ENCODE measurements at regions not wholly inside any gene's neighbourhood (a gene's known extent, or its start where the extent isn't known, plus 50 kb on each side); places are given as distances from the start of the nearest gene placed in this dataset.
A peak's percentile ranks its signal among the peaks of the same experiment; 100 is the strongest.

- no peak for DNase-seq
These were observed 444.8 kb downstream of the AEBP2 start for GRCh38 chr12:19884021-19884492.

GRCh38 chr12:19885093-19885812 is 446.0 kb downstream of the AEBP2 start:
- DNase-seq, result no peak

GRCh38 chr12:19886065-19886464 is 446.8 kb downstream of the AEBP2 start:
- no peak for DNase-seq

- no peak for DNase-seq
These were observed 447.4 kb downstream of the AEBP2 start for GRCh38 chr12:19886639-19887064.

- DNase-seq, result no peak
These were observed 450.7 kb downstream of the AEBP2 start for GRCh38 chr12:19890024-19890423.

GRCh38 chr12:19891936-19892591 is 452.8 kb downstream of the AEBP2 start:
- DNase-seq, result no peak

- DNase-seq, result peak; percentile 34
These were observed 454.2 kb downstream of the AEBP2 start for GRCh38 chr12:19893514-19893913.

GRCh38 chr12:19894050-19894449 is 454.8 kb downstream of the AEBP2 start:
- DNase-seq, result peak; percentile 79

- peak; percentile 88 for DNase-seq
These were observed 455.5 kb downstream of the AEBP2 start for GRCh38 chr12:19894803-19895202.

GRCh38 chr12:19895246-19896020 is 456.1 kb downstream of the AEBP2 start:
- no peak for DNase-seq

GRCh38 chr12:19896041-19896440 is 456.7 kb downstream of the AEBP2 start:
- DNase-seq, result no peak

GRCh38 chr12:19896534-19896933 is 457.2 kb downstream of the AEBP2 start:
- DNase-seq, result no peak

- DNase-seq, result no peak
These were observed 458.7 kb downstream of the AEBP2 start for GRCh38 chr12:19897900-19898408.

GRCh38 chr12:19901841-19902240 is 462.5 kb downstream of the AEBP2 start:
- no peak for DNase-seq

GRCh38 chr12:19904819-19905218 is 463.5 kb upstream of the PDE3A start:
- DNase-seq, result no peak

- DNase-seq, result no peak
These were observed 459.5 kb upstream of the PDE3A start for GRCh38 chr12:19908830-19909229.

GRCh38 chr12:19909418-19909817 is 458.9 kb upstream of the PDE3A start:
- no peak for DNase-seq

- DNase-seq, result no peak
These were observed 457.7 kb upstream of the PDE3A start for GRCh38 chr12:19910681-19911080.

GRCh38 chr12:19912991-19913390 is 455.3 kb upstream of the PDE3A start:
- DNase-seq, result no peak

GRCh38 chr12:19915392-19916195 is 452.7 kb upstream of the PDE3A start:
- DNase-seq, result peak; percentile 10

GRCh38 chr12:19916196-19916753 is 452.1 kb upstream of the PDE3A start:
- DNase-seq, result no peak

- no peak for DNase-seq
These were observed 451.4 kb upstream of the PDE3A start for GRCh38 chr12:19916974-19917373.
